ENCODE measurements at regions not wholly inside any gene's neighbourhood (a gene's known extent, or its start where the extent isn't known, plus 50 kb on each side); places are given as distances from the start of the nearest gene placed in this dataset.

GRCh38 chr11:112822478-112823274, 138.5 kb upstream of the NCAM1 start (continued):
- TF ChIP-seq GRHL2 (CRISPR knock-in tag; IDR thresholded peaks at IDR 0.05; ENCODE audit: insufficient replicate concordance, severe bottlenecking): no peak

GRCh38 chr11:112826026-112826425, 135.2 kb upstream of the NCAM1 start:
- ATAC-seq (peak; percentile 25), DNase-seq (ENCODE audit: low spot score) (no peak)
- H3K27ac Mint-ChIP-seq: peak overlapping the region; percentile 32
- ChIA-PET CTCF (interaction anchor here (0.8 kb wide), 1 partner anchor 31 kb away, joined by 3 read pairs; no protein-coding TSS in a partner anchor), POLR2A (no interaction called here)
- peaks cover 58% of the 10 kb centered on the region for H3K4me1 Mint-ChIP-seq
- H3K27me3 Mint-ChIP-seq (ENCODE audit: low read depth): peaks cover 33% of the 10 kb centered on the region
- H3K4me3 Mint-ChIP-seq: no peak overlapping the region
- H3K9me3 Mint-ChIP-seq: peaks cover 36% of the 10 kb centered on the region
- H3K36me3 Mint-ChIP-seq: peaks cover 28% of the 10 kb centered on the region
- TF ChIP-seq SP1 (CRISPR knock-in tag; conservative IDR thresholded peaks at IDR 0.05) (0 out of 2 replicates have a peak, but pooled peaks have one; percentile 35), MAX (CRISPR knock-in tag; IDR thresholded peaks at IDR 0.05) (no peak), ZNF425 (CRISPR knock-in tag; conservative IDR thresholded peaks at IDR 0.05) (no peak)

- Mint-ChIP-seq H3K4me1 (peaks cover 50% of the 10 kb centered on the region), H3K27me3 (ENCODE audit: low read depth) (peaks cover 25% of the 10 kb centered on the region), H3K9me3 (peaks cover 35% of the 10 kb centered on the region), H3K36me3 (peaks cover 21% of the 10 kb centered on the region), H3K27ac (no peak overlapping the region), H3K4me3 (no peak overlapping the region)
- CTCF ChIA-PET: no interaction called here
- ATAC-seq (no peak), DNase-seq (ENCODE audit: low spot score) (no peak)
- no peak for TF ChIP-seq EMX1 (CRISPR knock-in tag; IDR thresholded peaks at IDR 0.05)
- TF ChIP-seq ZNF281 (CRISPR knock-in tag; IDR thresholded peaks at IDR 0.05): no peak
- TF ChIP-seq RORB (CRISPR knock-in tag; IDR thresholded peaks at IDR 0.05): no peak
- no peak for TF ChIP-seq ZMAT4 (CRISPR knock-in tag; IDR thresholded peaks at IDR 0.05)
- no peak for TF ChIP-seq OVOL2 (CRISPR knock-in tag; IDR thresholded peaks at IDR 0.05; ENCODE audit: borderline replicate concordance)
- TF ChIP-seq FOXP1 (CRISPR knock-in tag; IDR thresholded peaks at IDR 0.05; ENCODE audit: borderline replicate concordance): no peak
- no peak for TF ChIP-seq USF1 (CRISPR knock-in tag; IDR thresholded peaks at IDR 0.05)
- TF ChIP-seq ZNF671 (CRISPR knock-in tag; IDR thresholded peaks at IDR 0.05): no peak
- no peak for TF ChIP-seq TEAD1 (CRISPR knock-in tag; IDR thresholded peaks at IDR 0.05)
- no peak for TF ChIP-seq CREB1 (CRISPR knock-in tag; IDR thresholded peaks at IDR 0.05)
- TF ChIP-seq SP1 (CRISPR knock-in tag; conservative IDR thresholded peaks at IDR 0.05): no peak
- TF ChIP-seq JAZF1 (CRISPR knock-in tag; IDR thresholded peaks at IDR 0.05): no peak
- TF ChIP-seq ATF1 (CRISPR knock-in tag; IDR thresholded peaks at IDR 0.05): no peak
- TF ChIP-seq HMGA2 (CRISPR knock-in tag; IDR thresholded peaks at IDR 0.05): no peak
- TF ChIP-seq ERG (CRISPR knock-in tag; IDR thresholded peaks at IDR 0.05): no peak
- POLR2A ChIA-PET: no interaction called here
These were observed 134.4 kb upstream of the NCAM1 start for GRCh38 chr11:112826788-112827187.

Measured in WTC11 (cell line).